ENCODE measurements at regions not wholly inside any gene's neighbourhood (a gene's known extent, or its start where the extent isn't known, plus 50 kb on each side); places are given as distances from the start of the nearest gene placed in this dataset.

- ChIA-PET SMC1A (ENCODE audit: uncharacterized antibody, unreplicated experiment) (interaction anchor here (1.1 kb wide), 1 partner anchor 9 kb away, joined by 3 read pairs; no protein-coding TSS in a partner anchor), CTCF (interaction anchor here (0.6 kb wide), 1 partner anchor 71 kb away, joined by 3 read pairs; no protein-coding TSS in a partner anchor), RAD21 (ENCODE audit: unreplicated experiment) (no interaction called here), POLR2A (no interaction called here)
- Histone ChIP-seq H3K27ac (ENCODE audit: control insufficient read depth, insufficient read depth) (no peak overlapping the region), H3K9me3 (replicated peaks; ENCODE audit: control insufficient read depth, insufficient read depth, low read length) (no peaks in the 10 kb centered on the region), H3K27me3 (replicated peaks in 1 of 2; ENCODE audit: control insufficient read depth in 2 of 2, insufficient read depth in 2 of 2, low read length in 1 of 2) (no peaks in the 10 kb centered on the region), H3K9ac (ENCODE audit: control insufficient read depth, insufficient read depth, low read length) (no peak overlapping the region), H3K36me3 (ENCODE audit: control insufficient read depth in 2 of 2, insufficient read depth in 2 of 2, low read length in 1 of 2) (no peaks in the 10 kb centered on the region), H4K20me1 (ENCODE audit: control insufficient read depth, insufficient read depth) (no peaks in the 10 kb centered on the region), H3K4me3 (no peak overlapping the region), H3K79me2 (ENCODE audit: control insufficient read depth, insufficient read depth, low read length) (no peaks in the 10 kb centered on the region), H3K4me1 (ENCODE audit: control insufficient read depth, insufficient read depth, low read length) (no peaks in the 10 kb centered on the region), H2AFZ (ENCODE audit: control insufficient read depth, low read depth, low read length) (no peak overlapping the region), H3K4me2 (ENCODE audit: control insufficient read depth, insufficient read depth) (no peak overlapping the region)
- DNase-seq (ENCODE audit: low read depth, low spot score) (no peak), ATAC-seq (no peak), FAIRE-seq (no peak)
- in situ Hi-C loops (cut with MboI) (no loop called here), intact Hi-C loops (cut with micrococcal nuclease; ENCODE audit: unreplicated experiment) (no loop called here)
- TF ChIP-seq REST (IDR thresholded peaks at IDR 0.05; ENCODE audit: low read depth, low read length) (no peak), RAD51 (IDR thresholded peaks at IDR 0.05) (no peak), ZNF687 (IDR thresholded peaks at IDR 0.05) (no peak), PML (IDR thresholded peaks at IDR 0.05; ENCODE audit: low read length) (no peak), WRNIP1 (IDR thresholded peaks at IDR 0.05; ENCODE audit: borderline replicate concordance, low read depth, low read length) (no peak), USF1 (IDR thresholded peaks at IDR 0.05; ENCODE audit: borderline replicate concordance, extremely low read length, insufficient read depth, low read depth, low read length) (no peak), BCL11A (IDR thresholded peaks at IDR 0.05; ENCODE audit: low read depth, low read length) (no peak), TBL1XR1 (IDR thresholded peaks at IDR 0.05; ENCODE audit: low read depth, low read length) (no peak)
- WGBS (ENCODE audit: insufficient coverage, insufficient replicate concordance, low lambda C conversion rate, missing lambda C conversion rate): 32% methylated on average over 1 of the region's 1 CpG
- no TSS peak for BruUV-seq (replicated peaks)
Measured at GRCh38 chr12:43235721-43236120, 316.3 kb downstream of the ADAMTS20 start.

Measured in GM12878 (cell line).